Keratinocyte (primary cell): ENCODE measurements at regions not wholly inside any gene's neighbourhood (a gene's known extent, or its start where the extent isn't known, plus 50 kb on each side); places are given as distances from the start of the nearest gene placed in this dataset.
"Not testable (repeated sequence)": the region's sequence is repeated elsewhere in the genome, so short reads cannot be mapped to it uniquely, and the experiment has no call there.

Source experiments
- DNase-seq: peaks from one replicate; pipeline ENCODE4 v3.0.0-alpha.2; 2011; ENCODE audit warnings: low read depth, missing footprints, low spot score
- FAIRE-seq: peaks from 2 replicates; lab custom pipeline; 2011; peaks lifted over from hg19 to GRCh38; lab: Jason Lieb, UNC
- H2AFZ ChIP-seq: 2 replicates; pipeline ENCODE4 v1.6.0; 2012; ENCODE audit warnings: low read length, control low read depth, inconsistent platforms; ENCODE audit not compliant: control insufficient read depth
- H3K27ac ChIP-seq: 2 replicates; pipeline ENCODE4 v1.5.1; 2011; ENCODE audit warnings: low read length; ENCODE audit not compliant: control insufficient read depth, insufficient read depth
- H3K27me3 ChIP-seq: 3 replicates; pipeline ENCODE4 v1.6.0; 2011; ENCODE audit warnings: low read length; ENCODE audit not compliant: control insufficient read depth, insufficient read depth; ENCODE audit errors: extremely low read depth
- H3K36me3 ChIP-seq, 2 experiments: 2 replicates in 1 of 2; 3 replicates in 1 of 2; pipeline ENCODE4 v1.5.1; 2011; ENCODE audit warnings: low read length in 2 of 2, mild to moderate bottlenecking in 1 of 2; ENCODE audit not compliant: control insufficient read depth in 2 of 2, insufficient read depth in 2 of 2; ENCODE audit errors: extremely low read depth in 1 of 2
- H3K4me1 ChIP-seq: 3 replicates; pipeline ENCODE4 v1.5.1; 2011; ENCODE audit warnings: low read length; ENCODE audit not compliant: control insufficient read depth, insufficient read depth; ENCODE audit errors: extremely low read depth
- H3K4me2 ChIP-seq: 3 replicates; pipeline ENCODE4 v1.6.0; 2011; ENCODE audit warnings: low read depth, low read length; ENCODE audit not compliant: control insufficient read depth, insufficient read depth; ENCODE audit errors: extremely low read depth
- H3K4me3 ChIP-seq, 3 experiments: fragments of 200-600 bp in 1 of 3; sonication (generic) in 1 of 3; 2 replicates in 2 of 3; 3 replicates in 1 of 3; pipeline ENCODE4 v1.5.1; 2011 to 2016; ENCODE audit warnings: low read length in 3 of 3, mild to moderate bottlenecking in 3 of 3, control low read depth in 2 of 3, inconsistent platforms in 1 of 3, low read depth in 1 of 3, mixed read lengths in 1 of 3, mixed run types in 1 of 3, moderate library complexity in 1 of 3; ENCODE audit not compliant: control insufficient read depth in 2 of 3, insufficient read depth in 2 of 3; ENCODE audit errors: extremely low read depth in 1 of 3
- H3K79me2 ChIP-seq: 2 replicates; pipeline ENCODE4 v1.6.0; 2012; ENCODE audit warnings: low read length; ENCODE audit not compliant: control insufficient read depth, insufficient read depth
- H3K9ac ChIP-seq: 3 replicates; pipeline ENCODE4 v1.6.0; 2011; ENCODE audit warnings: low read length; ENCODE audit not compliant: control insufficient read depth, insufficient read depth; ENCODE audit errors: extremely low read depth
- H3K9me1 ChIP-seq: 3 replicates; pipeline ENCODE4 v1.6.0; 2011; ENCODE audit warnings: low read length; ENCODE audit not compliant: control insufficient read depth, insufficient read depth; ENCODE audit errors: extremely low read depth
- H3K9me3 ChIP-seq: 2 replicates; pipeline ENCODE4 v1.5.1; 2012; ENCODE audit warnings: low read depth, low read length; ENCODE audit not compliant: control insufficient read depth
- H4K20me1 ChIP-seq: 3 replicates; pipeline ENCODE4 v1.6.0; 2011; ENCODE audit warnings: low read length; ENCODE audit not compliant: control insufficient read depth, insufficient read depth; ENCODE audit errors: extremely low read depth
- EZH2 ChIP-seq: IDR thresholded peaks from one replicate; pipeline ENCODE4 v1.6.1; 2012; ENCODE audit warnings: inconsistent platforms, mild to moderate bottlenecking, low read length, moderate library complexity
- dilution Hi-C: fragments of 300-500 bp; cut with MboI; formaldehyde crosslinking; loops from one replicate; pipeline ENCODE4 v1.7.0; 2020; ENCODE audit warnings: low sequenced_read_pairs; ENCODE audit not compliant: extremely low pct_ligation_motif_present
- TF ChIP-seq, protein P1 (sequence below), 3 experiments: IDR thresholded peaks in 1 of 3; conservative IDR thresholded peaks in 1 of 3; optimal IDR thresholded peaks in 1 of 3; 2 replicates in 2 of 3; 3 replicates in 1 of 3; pipeline versions ENCODE3 to v1.5.1; 2011; ENCODE audit warnings: low read length in 3 of 3, mild to moderate bottlenecking in 3 of 3, moderate library complexity in 2 of 3, control low read depth in 1 of 3, inconsistent platforms in 1 of 3; ENCODE audit not compliant: insufficient read depth in 2 of 3; ENCODE audit errors: extremely low read depth in 1 of 3

DNA sequence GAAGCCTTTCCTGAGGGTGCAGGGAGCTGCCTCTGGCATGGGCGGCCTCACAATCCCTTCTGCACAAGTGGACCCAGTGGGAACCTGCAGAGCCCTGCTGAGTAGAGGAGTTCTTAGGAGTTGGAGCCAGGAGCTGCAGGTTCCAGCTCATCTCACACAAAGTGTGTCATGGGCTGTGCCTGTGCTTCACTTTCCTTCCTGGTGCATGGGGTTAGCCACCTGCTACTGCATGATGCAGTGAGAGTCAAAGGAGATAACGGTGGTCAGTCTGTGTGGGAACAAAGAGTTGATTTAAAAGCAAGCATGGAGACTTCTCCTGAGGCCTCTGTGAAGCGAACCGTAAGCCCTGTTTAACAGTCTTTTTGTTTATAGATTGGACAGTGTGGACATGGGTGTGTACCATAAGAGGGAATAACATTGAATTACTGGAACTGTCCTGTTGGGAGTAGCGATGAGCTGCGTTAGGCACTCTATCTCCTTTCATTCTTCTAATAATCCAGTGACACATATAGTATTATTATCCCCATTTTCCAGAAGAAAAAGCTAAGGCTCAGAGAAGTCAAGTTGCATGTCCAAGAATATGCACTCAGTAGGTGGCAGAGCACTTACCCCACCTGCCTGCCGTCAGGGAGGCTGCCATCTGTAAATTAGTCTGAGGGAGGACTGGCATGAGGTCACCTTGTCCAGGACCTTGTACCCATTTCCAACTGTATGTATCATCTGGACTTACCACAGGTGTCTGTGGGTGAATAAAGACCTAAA is 68.7 kb upstream of the PRR23C start:
- H3K27me3 ChIP-seq: peaks cover 10% of the 10 kb centered on the region
- H3K27ac ChIP-seq: no peak overlapping the region
- no peaks in the 10 kb centered on the region for H4K20me1 ChIP-seq
- H3K9me1 ChIP-seq: no peaks in the 10 kb centered on the region
- H3K9me3 ChIP-seq: no peaks in the 10 kb centered on the region
- H3K79me2 ChIP-seq: no peaks in the 10 kb centered on the region
- H3K4me2 ChIP-seq: no peak overlapping the region
- no peak overlapping the region for H3K9ac ChIP-seq
- H3K4me1 ChIP-seq: no peaks in the 10 kb centered on the region
- FAIRE-seq (no peak), DNase-seq (no peak)
- H3K4me3 ChIP-seq: no peak overlapping the region
- dilution Hi-C loops: loop anchor here (10.0 to 25.0 kb wide), 2 partner anchors 51 to 199 kb away; no protein-coding TSS in a partner anchor
- TF ChIP-seq, protein P1, sequence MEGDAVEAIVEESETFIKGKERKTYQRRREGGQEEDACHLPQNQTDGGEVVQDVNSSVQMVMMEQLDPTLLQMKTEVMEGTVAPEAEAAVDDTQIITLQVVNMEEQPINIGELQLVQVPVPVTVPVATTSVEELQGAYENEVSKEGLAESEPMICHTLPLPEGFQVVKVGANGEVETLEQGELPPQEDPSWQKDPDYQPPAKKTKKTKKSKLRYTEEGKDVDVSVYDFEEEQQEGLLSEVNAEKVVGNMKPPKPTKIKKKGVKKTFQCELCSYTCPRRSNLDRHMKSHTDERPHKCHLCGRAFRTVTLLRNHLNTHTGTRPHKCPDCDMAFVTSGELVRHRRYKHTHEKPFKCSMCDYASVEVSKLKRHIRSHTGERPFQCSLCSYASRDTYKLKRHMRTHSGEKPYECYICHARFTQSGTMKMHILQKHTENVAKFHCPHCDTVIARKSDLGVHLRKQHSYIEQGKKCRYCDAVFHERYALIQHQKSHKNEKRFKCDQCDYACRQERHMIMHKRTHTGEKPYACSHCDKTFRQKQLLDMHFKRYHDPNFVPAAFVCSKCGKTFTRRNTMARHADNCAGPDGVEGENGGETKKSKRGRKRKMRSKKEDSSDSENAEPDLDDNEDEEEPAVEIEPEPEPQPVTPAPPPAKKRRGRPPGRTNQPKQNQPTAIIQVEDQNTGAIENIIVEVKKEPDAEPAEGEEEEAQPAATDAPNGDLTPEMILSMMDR (optimal IDR thresholded peaks at IDR 0.05 in 1 of 3, IDR thresholded peaks at IDR 0.05 in 1 of 3, conservative IDR thresholded peaks at IDR 0.05 in 1 of 3; ENCODE audit: extremely low read depth in 1 of 3, insufficient read depth in 2 of 3, low read length in 3 of 3): no peak
- no peak for TF ChIP-seq EZH2
- no peaks in the 10 kb centered on the region for H3K36me3 ChIP-seq
- no peak overlapping the region for H2AFZ ChIP-seq

DNA sequence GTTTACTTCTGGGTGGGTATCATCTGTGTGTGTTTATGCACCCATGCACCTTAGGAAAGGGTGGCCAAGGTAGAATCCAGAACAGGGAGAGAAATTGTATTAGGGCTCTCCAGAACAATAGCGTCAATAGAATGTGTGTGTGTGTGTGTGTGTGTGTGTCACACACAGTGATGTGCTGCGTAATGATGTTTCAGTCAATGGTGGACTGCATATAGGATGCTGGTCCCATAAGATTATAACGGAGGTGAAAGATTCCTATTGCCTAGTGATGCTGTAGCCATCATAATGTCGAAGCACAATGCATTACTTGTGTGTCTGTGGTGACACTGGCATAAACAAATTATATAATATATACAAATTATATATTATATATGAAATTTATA is 69.3 kb upstream of the PRR23C start:
- H3K79me2 ChIP-seq: no peaks in the 10 kb centered on the region
- H3K9ac ChIP-seq: no peak overlapping the region
- H3K27me3 ChIP-seq: peaks cover 16% of the 10 kb centered on the region
- no peaks in the 10 kb centered on the region for H3K9me1 ChIP-seq
- no peaks in the 10 kb centered on the region for H3K36me3 ChIP-seq
- H2AFZ ChIP-seq: no peak overlapping the region
- no peak overlapping the region for H3K4me3 ChIP-seq
- H3K4me2 ChIP-seq: no peak overlapping the region
- no peaks in the 10 kb centered on the region for H3K4me1 ChIP-seq
- no peaks in the 10 kb centered on the region for H3K9me3 ChIP-seq
- dilution Hi-C loops: loop anchor here (10.0 to 25.0 kb wide), 2 partner anchors 51 to 198 kb away; no protein-coding TSS in a partner anchor
- no peaks in the 10 kb centered on the region for H4K20me1 ChIP-seq
- no peak for TF ChIP-seq EZH2
- TF ChIP-seq, protein P1 (optimal IDR thresholded peaks at IDR 0.05 in 1 of 3, IDR thresholded peaks at IDR 0.05 in 1 of 3, conservative IDR thresholded peaks at IDR 0.05 in 1 of 3; ENCODE audit: extremely low read depth in 1 of 3, insufficient read depth in 2 of 3, low read length in 3 of 3): no peak
- DNase-seq (no peak), FAIRE-seq (no peak)
- H3K27ac ChIP-seq: no peak overlapping the region

DNA sequence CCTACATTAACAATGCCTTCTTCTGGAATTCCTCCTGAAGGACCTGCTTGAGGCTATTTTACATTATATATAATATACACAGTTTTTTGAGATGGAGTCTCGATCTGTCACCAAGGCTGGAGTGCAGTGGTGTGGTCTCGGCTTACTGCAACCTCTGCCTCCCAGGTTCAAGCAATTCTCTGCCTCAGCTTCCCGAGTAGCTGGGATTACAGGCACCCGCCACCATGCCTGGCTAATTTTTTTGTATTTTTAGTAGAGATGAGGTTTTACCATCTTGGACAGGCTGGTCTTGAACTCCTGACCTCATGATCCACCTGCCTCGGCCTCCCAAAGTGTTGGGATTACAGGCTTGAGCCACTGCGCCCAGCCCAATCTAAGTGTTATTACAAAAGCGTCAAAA is 71.9 kb upstream of the PRR23C start:
- not testable (repeated sequence) for H2AFZ ChIP-seq, H3K36me3 ChIP-seq, FAIRE-seq, H3K4me3 ChIP-seq, H3K79me2 ChIP-seq, H3K9me3 ChIP-seq, H3K4me1 ChIP-seq, H3K9ac ChIP-seq, H3K4me2 ChIP-seq, H3K27ac ChIP-seq, DNase-seq, H4K20me1 ChIP-seq, H3K9me1 ChIP-seq
- H3K27me3 ChIP-seq: peaks cover 14% of the 10 kb centered on the region
- dilution Hi-C loops: loop anchor here (10.0 to 25.0 kb wide), 2 partner anchors 48 to 196 kb away; no protein-coding TSS in a partner anchor
